GM12878 (cell line): ENCODE measurements at regions not wholly inside any gene's neighbourhood (a gene's known extent, or its start where the extent isn't known, plus 50 kb on each side); places are given as distances from the start of the nearest gene placed in this dataset.
"Not testable (repeated sequence)": the region's sequence is repeated elsewhere in the genome, so short reads cannot be mapped to it uniquely, and the experiment has no call there.

Experiments used
- CHD2 ChIP-seq: IDR thresholded peaks from 2 replicates; pipeline ENCODE4 v1.6.1; 2011; ENCODE audit warnings: low read depth, low read length, improper control_type of control experiment, borderline replicate concordance
- EP300 ChIP-seq, 2 experiments: fragments of 150-350 bp in 1 of 2; IDR thresholded peaks; 2 replicates each; pipeline ENCODE4 v1.6.1; 2011 to 2012; ENCODE audit warnings: low read depth in 2 of 2, low read length in 2 of 2, borderline replicate concordance in 1 of 2, improper control_type of control experiment in 1 of 2, inconsistent platforms in 1 of 2; ENCODE audit not compliant: control insufficient read depth in 1 of 2
- FOXM1 ChIP-seq: IDR thresholded peaks from 2 replicates; pipeline ENCODE4 v1.6.1; 2012; ENCODE audit warnings: low read depth, mild to moderate bottlenecking, inconsistent platforms, low read length, moderate library complexity
- NFIC ChIP-seq: IDR thresholded peaks from 2 replicates; pipeline ENCODE4 v1.6.1; 2012; ENCODE audit warnings: low read depth, mild to moderate bottlenecking, inconsistent platforms, low read length, moderate library complexity
- NRF1 ChIP-seq: conservative IDR thresholded peaks from 2 replicates; pipeline ENCODE4 v1.6.1; 2011; ENCODE audit warnings: mild to moderate bottlenecking, low read depth, low read length, improper control_type of control experiment
- POLR2AphosphoS5 ChIP-seq: IDR thresholded peaks from 2 replicates; pipeline ENCODE4 v1.6.1; 2011; ENCODE audit warnings: mild to moderate bottlenecking, low read length, inconsistent platforms
- TF ChIP-seq, protein P1 (sequence below): fragments of 450-650 bp; IDR thresholded peaks from 2 replicates; pipeline ENCODE4 v1.6.1; 2014; ENCODE audit warnings: mild to moderate bottlenecking
- TF ChIP-seq, protein P2 (sequence below): IDR thresholded peaks from 2 replicates; pipeline ENCODE4 v1.6.1; 2012; ENCODE audit warnings: mild to moderate bottlenecking, low read depth, low read length
- TF ChIP-seq, protein P3 (sequence below): IDR thresholded peaks from 2 replicates; pipeline ENCODE4 v1.6.1; 2012; ENCODE audit warnings: low read depth, low read length, improper control_type of control experiment

DNA sequence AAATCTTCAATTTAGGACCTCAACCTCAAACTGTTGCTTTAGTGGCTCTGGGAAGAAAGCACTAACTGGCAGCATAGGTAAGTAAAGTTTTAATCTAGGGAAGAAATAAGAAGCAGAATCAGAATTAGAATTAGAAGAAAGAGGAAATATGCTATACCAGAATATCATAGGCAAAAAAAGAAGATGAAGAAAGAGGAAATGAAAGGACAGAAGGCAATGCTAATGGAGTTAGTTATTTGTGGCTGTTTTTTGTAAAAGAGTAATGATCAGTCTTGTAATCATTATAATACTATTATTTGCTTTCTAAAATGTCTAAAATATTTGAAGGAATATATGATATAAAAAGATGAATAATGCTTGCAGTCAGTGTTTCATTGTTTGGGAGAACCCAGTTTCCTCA is 122.9 kb downstream of the FAM72C start:
- TF ChIP-seq, protein P1, sequence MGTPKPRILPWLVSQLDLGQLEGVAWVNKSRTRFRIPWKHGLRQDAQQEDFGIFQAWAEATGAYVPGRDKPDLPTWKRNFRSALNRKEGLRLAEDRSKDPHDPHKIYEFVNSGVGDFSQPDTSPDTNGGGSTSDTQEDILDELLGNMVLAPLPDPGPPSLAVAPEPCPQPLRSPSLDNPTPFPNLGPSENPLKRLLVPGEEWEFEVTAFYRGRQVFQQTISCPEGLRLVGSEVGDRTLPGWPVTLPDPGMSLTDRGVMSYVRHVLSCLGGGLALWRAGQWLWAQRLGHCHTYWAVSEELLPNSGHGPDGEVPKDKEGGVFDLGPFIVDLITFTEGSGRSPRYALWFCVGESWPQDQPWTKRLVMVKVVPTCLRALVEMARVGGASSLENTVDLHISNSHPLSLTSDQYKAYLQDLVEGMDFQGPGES: not testable (repeated sequence)
- TF ChIP-seq NFIC; FOXM1; CHD2; NRF1; POLR2AphosphoS5; EP300 (IDR thresholded peaks at IDR 0.05; ENCODE audit: borderline replicate concordance in 1 of 2, control insufficient read depth in 1 of 2, low read depth in 2 of 2, low read length in 2 of 2): not testable (repeated sequence)
- TF ChIP-seq, protein P2, sequence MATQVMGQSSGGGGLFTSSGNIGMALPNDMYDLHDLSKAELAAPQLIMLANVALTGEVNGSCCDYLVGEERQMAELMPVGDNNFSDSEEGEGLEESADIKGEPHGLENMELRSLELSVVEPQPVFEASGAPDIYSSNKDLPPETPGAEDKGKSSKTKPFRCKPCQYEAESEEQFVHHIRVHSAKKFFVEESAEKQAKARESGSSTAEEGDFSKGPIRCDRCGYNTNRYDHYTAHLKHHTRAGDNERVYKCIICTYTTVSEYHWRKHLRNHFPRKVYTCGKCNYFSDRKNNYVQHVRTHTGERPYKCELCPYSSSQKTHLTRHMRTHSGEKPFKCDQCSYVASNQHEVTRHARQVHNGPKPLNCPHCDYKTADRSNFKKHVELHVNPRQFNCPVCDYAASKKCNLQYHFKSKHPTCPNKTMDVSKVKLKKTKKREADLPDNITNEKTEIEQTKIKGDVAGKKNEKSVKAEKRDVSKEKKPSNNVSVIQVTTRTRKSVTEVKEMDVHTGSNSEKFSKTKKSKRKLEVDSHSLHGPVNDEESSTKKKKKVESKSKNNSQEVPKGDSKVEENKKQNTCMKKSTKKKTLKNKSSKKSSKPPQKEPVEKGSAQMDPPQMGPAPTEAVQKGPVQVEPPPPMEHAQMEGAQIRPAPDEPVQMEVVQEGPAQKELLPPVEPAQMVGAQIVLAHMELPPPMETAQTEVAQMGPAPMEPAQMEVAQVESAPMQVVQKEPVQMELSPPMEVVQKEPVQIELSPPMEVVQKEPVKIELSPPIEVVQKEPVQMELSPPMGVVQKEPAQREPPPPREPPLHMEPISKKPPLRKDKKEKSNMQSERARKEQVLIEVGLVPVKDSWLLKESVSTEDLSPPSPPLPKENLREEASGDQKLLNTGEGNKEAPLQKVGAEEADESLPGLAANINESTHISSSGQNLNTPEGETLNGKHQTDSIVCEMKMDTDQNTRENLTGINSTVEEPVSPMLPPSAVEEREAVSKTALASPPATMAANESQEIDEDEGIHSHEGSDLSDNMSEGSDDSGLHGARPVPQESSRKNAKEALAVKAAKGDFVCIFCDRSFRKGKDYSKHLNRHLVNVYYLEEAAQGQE: not testable (repeated sequence)
- TF ChIP-seq, protein P3, sequence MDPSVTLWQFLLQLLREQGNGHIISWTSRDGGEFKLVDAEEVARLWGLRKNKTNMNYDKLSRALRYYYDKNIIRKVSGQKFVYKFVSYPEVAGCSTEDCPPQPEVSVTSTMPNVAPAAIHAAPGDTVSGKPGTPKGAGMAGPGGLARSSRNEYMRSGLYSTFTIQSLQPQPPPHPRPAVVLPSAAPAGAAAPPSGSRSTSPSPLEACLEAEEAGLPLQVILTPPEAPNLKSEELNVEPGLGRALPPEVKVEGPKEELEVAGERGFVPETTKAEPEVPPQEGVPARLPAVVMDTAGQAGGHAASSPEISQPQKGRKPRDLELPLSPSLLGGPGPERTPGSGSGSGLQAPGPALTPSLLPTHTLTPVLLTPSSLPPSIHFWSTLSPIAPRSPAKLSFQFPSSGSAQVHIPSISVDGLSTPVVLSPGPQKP: not testable (repeated sequence)
